Prostate gland (tissue), 2 donors: ENCODE measurements at regions not wholly inside any gene's neighbourhood (a gene's known extent, or its start where the extent isn't known, plus 50 kb on each side); places are given as distances from the start of the nearest gene placed in this dataset.

Experiments
- DNase-seq: peaks from one replicate; pipeline ENCODE4 v3.0.0-alpha.2; 2019; ENCODE audit warnings: low spot score
- H3K27ac ChIP-seq, 2 donors: fragments of 200-600 bp; sonication (generic); 2 replicates each; pipeline ENCODE4 v1.5.1; 2017 to 2019
- H3K27me3 ChIP-seq: fragments of 200-600 bp; sonication (generic); replicated peaks from 2 replicates; pipeline ENCODE4 v1.5.1; 2019; ENCODE audit not compliant: insufficient read depth
- H3K36me3 ChIP-seq, 2 donors: fragments of 200-600 bp; sonication (generic); 1 replicate in 1 of 2; 2 replicates in 1 of 2; pipeline versions ENCODE4 v1.5.1 to v1.8.1; 2017 to 2019
- H3K4me1 ChIP-seq: fragments of 200-600 bp; sonication (generic); replicated peaks from 2 replicates; pipeline ENCODE4 v1.5.1; 2019
- H3K4me3 ChIP-seq, 2 donors: fragments of 200-600 bp; sonication (generic); 2 replicates each; pipeline ENCODE4 v1.5.1; 2017 to 2019
- H3K9me3 ChIP-seq: fragments of 200-600 bp; sonication (generic); 2 replicates; pipeline ENCODE4 v1.5.1; 2017
- CTCF ChIP-seq, 4 experiments: fragments of 200-600 bp in 2 of 4; fragments of 450-650 bp in 2 of 4; sonication (generic) in 2 of 4; IDR thresholded peaks; 1 replicate in 3 of 4; 2 replicates in 1 of 4; pipeline ENCODE4 v1.5.1; 2016 to 2019; ENCODE audit warnings: antibody characterized with exemption in 4 of 4, mild to moderate bottlenecking in 2 of 4, moderate library complexity in 2 of 4
- POLR2A ChIP-seq: fragments of 450-650 bp; IDR thresholded peaks from one replicate; pipeline ENCODE4 v1.6.1; 2016; ENCODE audit warnings: antibody characterized with exemption, mild to moderate bottlenecking
- POLR2AphosphoS5 ChIP-seq: sonication (generic); formaldehyde crosslinking; IDR thresholded peaks from one replicate; pipeline ENCODE4 v1.6.1; 2017; ENCODE audit warnings: antibody characterized with exemption
- WGBS: methylation state at CpG from one replicate; pipeline ENCODE4 v1.1.5; 2018; 5-methylcytosine and 5-hydroxymethylcytosine counted together
- intact Hi-C: fragments of 100-400 bp; cut with DNase I; formaldehyde crosslinking; loops from one replicate; pipeline ENCODE4 v1.14.2; 2022

DNA sequence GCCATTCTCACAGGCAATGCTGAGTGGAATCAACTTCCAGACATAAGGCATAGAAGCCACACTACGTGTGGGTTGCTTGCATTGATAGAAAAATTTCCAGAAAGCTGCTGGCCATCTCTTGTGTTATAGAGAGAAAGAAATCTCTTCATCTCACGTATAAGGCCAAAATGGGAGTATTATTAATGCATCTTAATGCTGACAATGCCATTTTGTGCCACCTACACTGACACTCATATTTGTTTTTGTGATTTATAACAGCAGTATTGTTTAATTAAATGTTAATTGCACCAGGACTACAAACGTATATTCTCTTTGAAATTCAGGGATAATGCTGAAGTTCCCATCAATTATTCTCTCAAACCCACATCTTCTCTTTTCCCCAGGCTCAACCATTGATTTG, 56.1 kb upstream of the TMEM132D start:
- H3K36me3 ChIP-seq: no peaks in the 10 kb centered on the region
- DNase-seq: no peak
- H3K4me3 ChIP-seq: no peak overlapping the region
- no peak overlapping the region for H3K27ac ChIP-seq
- 41% methylated on average over 3 of the region's 3 CpGs for WGBS
- TF ChIP-seq CTCF (IDR thresholded peaks at IDR 0.05) (no peak), POLR2A (no peak)
- H3K4me1 ChIP-seq: no peaks in the 10 kb centered on the region
- intact Hi-C loops: no loop called here
- H3K9me3 ChIP-seq: no peaks in the 10 kb centered on the region
- no peaks in the 10 kb centered on the region for H3K27me3 ChIP-seq

GRCh38 chr12:129961091-129961490, 57.3 kb upstream of the TMEM132D start:
- H3K36me3 ChIP-seq: no peaks in the 10 kb centered on the region
- no peak overlapping the region for H3K4me3 ChIP-seq
- no peaks in the 10 kb centered on the region for H3K27me3 ChIP-seq
- no peaks in the 10 kb centered on the region for H3K4me1 ChIP-seq
- TF ChIP-seq POLR2AphosphoS5 (no peak), POLR2A (no peak), CTCF (IDR thresholded peaks at IDR 0.05) (no peak)
- no peaks in the 10 kb centered on the region for H3K9me3 ChIP-seq
- WGBS: 65% methylated on average over 4 of the region's 4 CpGs
- H3K27ac ChIP-seq: no peak overlapping the region
- DNase-seq: no peak
- intact Hi-C loops: no loop called here

DNA sequence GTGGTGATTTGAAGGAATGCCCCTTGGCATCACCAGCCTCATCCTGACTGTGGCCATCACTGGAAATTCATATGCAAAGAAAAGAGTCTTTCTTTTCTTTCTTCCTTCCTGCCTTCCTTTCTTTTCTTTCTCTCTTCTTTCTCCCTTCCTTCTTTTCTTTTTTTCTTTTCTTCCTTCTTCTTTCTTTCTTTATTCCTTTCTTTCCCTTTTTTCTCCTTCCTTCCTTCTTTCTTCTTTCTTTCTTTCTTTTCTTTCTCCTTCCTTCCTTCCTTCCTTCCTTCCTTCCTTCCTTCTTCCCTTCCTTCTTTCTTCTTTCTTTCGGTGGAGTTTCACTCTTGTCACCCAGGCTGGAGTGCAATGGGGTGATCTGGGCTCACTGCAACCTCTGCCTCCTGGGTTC, 58.0 kb upstream of the TMEM132D start:
- intact Hi-C loops: no loop called here
- 95% methylated on average over 1 of the region's 1 CpG for WGBS
- Histone ChIP-seq H3K27me3 (no peaks in the 10 kb centered on the region), H3K9me3 (no peaks in the 10 kb centered on the region), H3K36me3 (no peaks in the 10 kb centered on the region), H3K4me1 (no peaks in the 10 kb centered on the region), H3K4me3 (no peak overlapping the region), H3K27ac (no peak overlapping the region)
- no peak for DNase-seq
- no peak for TF ChIP-seq POLR2AphosphoS5
- TF ChIP-seq POLR2A: no peak
- no peak for TF ChIP-seq CTCF (IDR thresholded peaks at IDR 0.05)

DNA sequence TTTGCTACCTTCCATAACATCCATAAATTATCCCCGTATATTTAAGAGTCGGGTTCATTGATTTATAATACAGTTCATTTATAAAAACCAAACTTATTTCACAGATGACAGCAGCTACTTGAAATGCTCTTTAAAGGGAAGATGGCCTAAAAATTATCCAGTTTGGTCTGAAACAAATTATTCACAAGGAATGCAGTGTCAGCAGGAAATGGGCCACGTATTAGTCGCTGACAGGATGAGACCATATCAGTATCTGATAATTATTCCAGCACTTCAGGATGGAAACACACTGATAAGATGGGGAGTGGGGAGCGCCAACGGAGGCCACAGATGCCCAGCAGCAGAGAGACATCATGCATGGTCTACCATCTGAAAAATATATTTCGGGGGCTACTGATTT, 60.5 kb upstream of the TMEM132D start:
- Histone ChIP-seq H3K4me1 (no peaks in the 10 kb centered on the region), H3K36me3 (no peaks in the 10 kb centered on the region), H3K27ac (no peak overlapping the region), H3K27me3 (no peaks in the 10 kb centered on the region), H3K4me3 (no peak overlapping the region), H3K9me3 (no peaks in the 10 kb centered on the region)
- TF ChIP-seq POLR2AphosphoS5: no peak
- no peak for TF ChIP-seq CTCF (IDR thresholded peaks at IDR 0.05)
- no peak for TF ChIP-seq POLR2A
- 53% methylated on average over 7 of the region's 7 CpGs for WGBS
- no peak for DNase-seq
- intact Hi-C loops: no loop called here

- Histone ChIP-seq H3K4me1 (no peaks in the 10 kb centered on the region), H3K4me3 (no peak overlapping the region), H3K27me3 (no peaks in the 10 kb centered on the region), H3K27ac (no peak overlapping the region), H3K36me3 (no peaks in the 10 kb centered on the region), H3K9me3 (no peaks in the 10 kb centered on the region)
- no peak for TF ChIP-seq POLR2AphosphoS5
- TF ChIP-seq POLR2A: no peak
- no peak for TF ChIP-seq CTCF (IDR thresholded peaks at IDR 0.05)
- no peak for DNase-seq
- intact Hi-C loops: no loop called here
- WGBS: 37% methylated on average over 5 of the region's 5 CpGs
These were observed 61.1 kb upstream of the TMEM132D start for GRCh38 chr12:129964826-129965457.
